ENCODE measurements at regions not wholly inside any gene's neighbourhood (a gene's known extent, or its start where the extent isn't known, plus 50 kb on each side); places are given as distances from the start of the nearest gene placed in this dataset.

- TF ChIP-seq CTCF (IDR thresholded peaks at IDR 0.05; ENCODE audit: insufficient read depth, low read length, poor library complexity, severe bottlenecking) = no peak
- TF ChIP-seq EZH2phosphoT487 (conservative IDR thresholded peaks at IDR 0.05; ENCODE audit: low read length) = no peak
Measured at GRCh38 chr12:91744597-91744996, 401.0 kb downstream of the BTG1 start.

Data from SU-DHL-6 (cell line).